PC-3 (cell line): ENCODE measurements at regions not wholly inside any gene's neighbourhood (a gene's known extent, or its start where the extent isn't known, plus 50 kb on each side); places are given as distances from the start of the nearest gene placed in this dataset.

Source experiments
- EZH2 ChIP-seq: fragments of 300-600 bp; sonication (generic); IDR thresholded peaks from one replicate; pipeline ENCODE4 v1.6.1; 2017; ENCODE audit warnings: antibody characterized with exemption, mild to moderate bottlenecking, low read length; ENCODE audit not compliant: unreplicated experiment
- TF ChIP-seq, protein P1 (sequence below): fragments of 300-600 bp; sonication (generic); conservative IDR thresholded peaks from 2 replicates; pipeline ENCODE4 v1.5.1; 2017; ENCODE audit warnings: antibody characterized with exemption, low read depth, mild to moderate bottlenecking, low read length

DNA sequence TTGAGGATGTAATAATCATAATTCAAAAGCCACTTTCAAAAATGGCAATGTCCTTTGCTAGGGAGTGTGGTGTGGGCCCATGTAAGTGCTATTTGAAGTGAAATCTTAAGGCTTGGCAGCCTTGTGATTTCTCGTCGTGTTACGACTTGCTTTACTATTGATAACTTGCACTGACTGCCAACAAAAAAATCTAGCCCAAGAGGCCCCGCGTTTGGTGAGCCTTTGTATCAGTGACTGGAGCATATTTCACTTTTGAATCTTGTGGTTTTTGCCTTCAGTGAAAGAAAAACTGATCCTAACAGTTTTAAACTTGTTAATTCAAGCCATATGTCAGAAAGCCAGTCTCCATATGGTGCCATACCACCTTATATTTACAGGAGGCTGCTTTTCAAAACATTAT is 248.0 kb downstream of the TMEM182 start:
- TF ChIP-seq, protein P1, sequence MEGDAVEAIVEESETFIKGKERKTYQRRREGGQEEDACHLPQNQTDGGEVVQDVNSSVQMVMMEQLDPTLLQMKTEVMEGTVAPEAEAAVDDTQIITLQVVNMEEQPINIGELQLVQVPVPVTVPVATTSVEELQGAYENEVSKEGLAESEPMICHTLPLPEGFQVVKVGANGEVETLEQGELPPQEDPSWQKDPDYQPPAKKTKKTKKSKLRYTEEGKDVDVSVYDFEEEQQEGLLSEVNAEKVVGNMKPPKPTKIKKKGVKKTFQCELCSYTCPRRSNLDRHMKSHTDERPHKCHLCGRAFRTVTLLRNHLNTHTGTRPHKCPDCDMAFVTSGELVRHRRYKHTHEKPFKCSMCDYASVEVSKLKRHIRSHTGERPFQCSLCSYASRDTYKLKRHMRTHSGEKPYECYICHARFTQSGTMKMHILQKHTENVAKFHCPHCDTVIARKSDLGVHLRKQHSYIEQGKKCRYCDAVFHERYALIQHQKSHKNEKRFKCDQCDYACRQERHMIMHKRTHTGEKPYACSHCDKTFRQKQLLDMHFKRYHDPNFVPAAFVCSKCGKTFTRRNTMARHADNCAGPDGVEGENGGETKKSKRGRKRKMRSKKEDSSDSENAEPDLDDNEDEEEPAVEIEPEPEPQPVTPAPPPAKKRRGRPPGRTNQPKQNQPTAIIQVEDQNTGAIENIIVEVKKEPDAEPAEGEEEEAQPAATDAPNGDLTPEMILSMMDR = no peak
- TF ChIP-seq EZH2 = no peak
